ENCODE measurements at regions not wholly inside any gene's neighbourhood (a gene's known extent, or its start where the extent isn't known, plus 50 kb on each side); places are given as distances from the start of the nearest gene placed in this dataset.

- Histone ChIP-seq H3K27me3 (ENCODE audit: control insufficient read depth in 2 of 2, insufficient read depth in 2 of 2, low read length in 2 of 2) (no peaks in the 10 kb centered on the region), H3K36me3 (ENCODE audit: control insufficient read depth in 2 of 2, extremely low read depth in 1 of 2, insufficient read depth in 2 of 2, low read length in 2 of 2) (no peaks in the 10 kb centered on the region), H3K4me2 (ENCODE audit: insufficient read depth, low read length) (peak overlapping the region; percentile 75), H3K4me3 (replicated peaks in 1 of 3; ENCODE audit: insufficient read depth in 1 of 3, low read depth in 1 of 3, low read length in 3 of 3) (no peak overlapping the region), H3K9ac (replicated peaks; ENCODE audit: extremely low read depth, insufficient read depth, low read length) (peak overlapping the region; percentile 79), H4K20me1 (replicated peaks; ENCODE audit: control insufficient read depth, extremely low read depth, insufficient read depth, low read length) (no peaks in the 10 kb centered on the region), H3K9me3 (replicated peaks; ENCODE audit: control insufficient read depth, insufficient read depth, low read length) (peaks cover 2% of the 10 kb centered on the region), H3K9me1 (replicated peaks; ENCODE audit: control insufficient read depth, extremely low read depth, insufficient read depth, low read length) (no peaks in the 10 kb centered on the region), H3K4me1 (ENCODE audit: control insufficient read depth, extremely low read depth, insufficient read depth, low read length) (peaks cover 38% of the 10 kb centered on the region), H3K79me2 (ENCODE audit: control insufficient read depth, insufficient read depth, low read length) (no peaks in the 10 kb centered on the region), H3K27ac (ENCODE audit: insufficient read depth, low read depth, low read length) (peak overlapping the region; percentile 99), H2AFZ (ENCODE audit: low read depth, low read length) (no peak overlapping the region)
- intact Hi-C loops (cut with micrococcal nuclease) (loop anchor here (5.0 to 10.0 kb wide), 3 partner anchors 257 to 1677 kb away; no protein-coding TSS in a partner anchor), dilution Hi-C loops (cut with MboI; ENCODE audit: extremely low pct_ligation_motif_present, low sequenced_read_pairs) (no loop called here)
- POLR2A ChIA-PET: no interaction called here
- no peak for TF ChIP-seq MAX (IDR thresholded peaks at IDR 0.05; ENCODE audit: insufficient read depth, insufficient read length)
- TF ChIP-seq CTCF (IDR thresholded peaks at IDR 0.05; ENCODE audit: extremely low read depth in 1 of 2, insufficient read depth in 1 of 2, low read depth in 1 of 2, low read length in 2 of 2): no peak
- peak; percentile 79 for TF ChIP-seq FOS (IDR thresholded peaks at IDR 0.05; ENCODE audit: borderline replicate concordance, insufficient read depth, low read length)
- no peak for TF ChIP-seq EZH2 (IDR thresholded peaks at IDR 0.05; ENCODE audit: borderline replicate concordance, low read depth, low read length, severe bottlenecking)
- peak; percentile 26 for TF ChIP-seq GATA2 (IDR thresholded peaks at IDR 0.05; ENCODE audit: insufficient read depth, insufficient read length, low read depth, low read length)
- peak; percentile 73 for TF ChIP-seq JUN (IDR thresholded peaks at IDR 0.05; ENCODE audit: borderline replicate concordance, insufficient read depth, insufficient read length, low read depth)
- TF ChIP-seq POLR2AphosphoS5 (IDR thresholded peaks at IDR 0.05; ENCODE audit: insufficient read depth, low read depth, low read length): no peak
- CTCF ChIA-PET: interaction anchor here (1.4 kb wide), 1 partner anchor 22 kb away, joined by 5 read pairs; no protein-coding TSS in a partner anchor
- BruUV-seq (replicated peaks): no TSS peak
- FAIRE-seq (no peak), DNase-seq (ENCODE audit: low read depth, low spot score) (peak; percentile 72)
Observed at GRCh38 chr13:65914716-65915115, 1315.4 kb downstream of the PCDH9 start.

Measured in endothelial cell of umbilical vein (primary cell).